HEK293 (cell line): ENCODE measurements at regions not wholly inside any gene's neighbourhood (a gene's known extent, or its start where the extent isn't known, plus 50 kb on each side); places are given as distances from the start of the nearest gene placed in this dataset.

Experiments
- CTCF ChIA-PET: fragments of 350-600 bp; formaldehyde crosslinking; extraction: SDS; loops from one replicate; lab custom pipeline; 2021; ENCODE audit warnings: antibody characterized with exemption; lab: Yijun Ruan, JAX
- POLR2A ChIA-PET: fragments of 300-600 bp; formaldehyde crosslinking; extraction: SDS; loops from one replicate; lab custom pipeline; 2020; ENCODE audit warnings: antibody characterized with exemption, inconsistent platforms; lab: Yijun Ruan, JAX
- H3K27ac ChIP-seq: fragments of 200-500 bp; sonication (Bioruptor generic); 2 replicates; pipeline ENCODE4 v1.5.1; 2014; ENCODE audit warnings: low read depth, low read length, control low read depth, inconsistent platforms; ENCODE audit errors: extremely low read depth
- H3K36me3 ChIP-seq, 2 experiments: fragments of 200-500 bp in 1 of 2; sonication (Bioruptor generic) in 1 of 2; 1 replicate in 1 of 2; 2 replicates in 1 of 2; pipeline ENCODE4 v1.5.1; 2014 to 2017; ENCODE audit warnings: inconsistent platforms in 2 of 2, low read length in 2 of 2; ENCODE audit not compliant: control insufficient read depth in 2 of 2, insufficient read depth in 1 of 2
- H3K4me1 ChIP-seq: fragments of 200-500 bp; sonication (Bioruptor generic); 2 replicates; pipeline ENCODE4 v1.5.1; 2014; ENCODE audit warnings: mild to moderate bottlenecking, low read length, inconsistent platforms; ENCODE audit not compliant: control insufficient read depth, insufficient read depth
- H3K4me3 ChIP-seq: 2 replicates; pipeline ENCODE4 v1.5.1; 2011; ENCODE audit warnings: low read depth, mild to moderate bottlenecking, control low read depth, low read length, moderate library complexity
- H3K9me3 ChIP-seq: fragments of 200-500 bp; sonication (Bioruptor generic); 2 replicates; pipeline ENCODE4 v1.5.1; 2014; ENCODE audit warnings: low read depth, low read length, inconsistent platforms; ENCODE audit not compliant: control insufficient read depth, insufficient read depth
- BCL11B ChIP-seq: fragments of 450-650 bp; formaldehyde crosslinking; IDR thresholded peaks from 2 replicates; pipeline ENCODE4 v1.5.1; 2016; ENCODE audit warnings: low read depth, missing biosample characterization, missing genetic modification characterization
- KLF1 ChIP-seq: fragments of 450-650 bp; formaldehyde crosslinking; IDR thresholded peaks from 2 replicates; pipeline ENCODE4 v1.5.1; 2016; ENCODE audit warnings: missing biosample characterization, missing genetic modification characterization
- KLF9 ChIP-seq: fragments of 450-650 bp; formaldehyde crosslinking; IDR thresholded peaks from 2 replicates; pipeline ENCODE4 v1.5.1; 2016; ENCODE audit warnings: missing biosample characterization, missing genetic modification characterization, low read depth
- OVOL3 ChIP-seq: fragments of 450-650 bp; formaldehyde crosslinking; IDR thresholded peaks from 2 replicates; pipeline ENCODE4 v1.5.1; 2016; ENCODE audit warnings: missing biosample characterization, missing genetic modification characterization
- SCRT2 ChIP-seq: fragments of 450-650 bp; formaldehyde crosslinking; IDR thresholded peaks from 2 replicates; pipeline ENCODE4 v1.5.1; 2016; ENCODE audit warnings: missing biosample characterization, missing genetic modification characterization
- WT1 ChIP-seq: fragments of 450-650 bp; formaldehyde crosslinking; IDR thresholded peaks from 2 replicates; pipeline ENCODE4 v1.5.1; 2016; ENCODE audit warnings: missing biosample characterization, missing genetic modification characterization
- ZFP3 ChIP-seq: fragments of 450-650 bp; formaldehyde crosslinking; IDR thresholded peaks from 2 replicates; pipeline ENCODE4 v1.5.1; 2016; ENCODE audit warnings: low read depth, missing biosample characterization, missing genetic modification characterization
- ZNF169 ChIP-seq: fragments of 450-650 bp; formaldehyde crosslinking; IDR thresholded peaks from 2 replicates; pipeline ENCODE4 v1.5.1; 2016; ENCODE audit warnings: missing biosample characterization, missing genetic modification characterization
- ZNF184 ChIP-seq: fragments of 450-650 bp; IDR thresholded peaks from 2 replicates; pipeline ENCODE4 v1.5.1; 2018; ENCODE audit warnings: missing biosample characterization, mild to moderate bottlenecking, missing genetic modification characterization
- ZNF214 ChIP-seq: fragments of 450-650 bp; formaldehyde crosslinking; IDR thresholded peaks from 2 replicates; pipeline ENCODE4 v1.5.1; 2017; ENCODE audit warnings: missing biosample characterization, mild to moderate bottlenecking, missing genetic modification characterization, borderline replicate concordance
- ZNF335 ChIP-seq: fragments of 450-650 bp; formaldehyde crosslinking; conservative IDR thresholded peaks from 2 replicates; pipeline ENCODE4 v1.5.1; 2016; ENCODE audit warnings: missing biosample characterization, missing genetic modification characterization
- ZNF341 ChIP-seq: fragments of 450-650 bp; formaldehyde crosslinking; IDR thresholded peaks from 2 replicates; pipeline ENCODE4; 2016; ENCODE audit warnings: low read depth, missing biosample characterization, missing genetic modification characterization
- ZNF350 ChIP-seq: fragments of 450-650 bp; formaldehyde crosslinking; IDR thresholded peaks from 2 replicates; pipeline ENCODE4 v1.5.0; 2017; ENCODE audit warnings: missing biosample characterization, mild to moderate bottlenecking, missing genetic modification characterization
- ZNF521 ChIP-seq: fragments of 450-650 bp; formaldehyde crosslinking; IDR thresholded peaks from 2 replicates; pipeline ENCODE4 v1.5.1; 2017; ENCODE audit warnings: missing biosample characterization, mild to moderate bottlenecking, missing genetic modification characterization
- ZNF549 ChIP-seq: fragments of 450-650 bp; IDR thresholded peaks from 2 replicates; pipeline ENCODE4 v1.5.1; 2018; ENCODE audit warnings: missing biosample characterization, missing genetic modification characterization, mild to moderate bottlenecking, inconsistent platforms, moderate library complexity
- ZNF571 ChIP-seq: fragments of 450-650 bp; formaldehyde crosslinking; IDR thresholded peaks from 2 replicates; pipeline ENCODE4 v1.5.0; 2017; ENCODE audit warnings: missing biosample characterization, missing genetic modification characterization
- ZNF621 ChIP-seq: fragments of 450-650 bp; formaldehyde crosslinking; IDR thresholded peaks from 2 replicates; pipeline ENCODE4 v1.5.1; 2017; ENCODE audit warnings: missing biosample characterization, missing genetic modification characterization
- ZNF660 ChIP-seq: fragments of 450-650 bp; IDR thresholded peaks from 2 replicates; pipeline ENCODE4 v1.5.1; 2018; ENCODE audit warnings: missing biosample characterization, mild to moderate bottlenecking, missing genetic modification characterization
- ZNF664 ChIP-seq: fragments of 450-650 bp; formaldehyde crosslinking; IDR thresholded peaks from 2 replicates; pipeline ENCODE4 v1.5.1; 2016; ENCODE audit warnings: missing biosample characterization, missing genetic modification characterization
- ZNF776 ChIP-seq: fragments of 450-650 bp; formaldehyde crosslinking; IDR thresholded peaks from 2 replicates; pipeline ENCODE4 v1.5.0; 2017; ENCODE audit warnings: missing biosample characterization, missing genetic modification characterization, borderline replicate concordance
- ZNF791 ChIP-seq: fragments of 450-650 bp; formaldehyde crosslinking; IDR thresholded peaks from 2 replicates; pipeline ENCODE4 v1.5.1; 2016; ENCODE audit warnings: missing biosample characterization, missing genetic modification characterization
- TF ChIP-seq, protein P1 (sequence below): fragments of 450-650 bp; formaldehyde crosslinking; optimal IDR thresholded peaks from 2 replicates; pipeline ENCODE3; 2016; ENCODE audit warnings: missing biosample characterization, mild to moderate bottlenecking, missing genetic modification characterization
- TF ChIP-seq, protein P2 (sequence below): fragments of 450-650 bp; formaldehyde crosslinking; IDR thresholded peaks from 2 replicates; pipeline ENCODE4 v1.5.1; 2016; ENCODE audit warnings: missing biosample characterization, missing genetic modification characterization
- TF ChIP-seq, protein P3 (sequence below): fragments of 450-650 bp; formaldehyde crosslinking; IDR thresholded peaks from 2 replicates; pipeline ENCODE4 v1.5.1; 2016; ENCODE audit warnings: missing biosample characterization, missing genetic modification characterization
- TF ChIP-seq, protein P4 (sequence below): IDR thresholded peaks from 2 replicates; pipeline ENCODE4 v1.6.1; 2011; ENCODE audit warnings: mild to moderate bottlenecking, low read depth, low read length, borderline replicate concordance

DNA sequence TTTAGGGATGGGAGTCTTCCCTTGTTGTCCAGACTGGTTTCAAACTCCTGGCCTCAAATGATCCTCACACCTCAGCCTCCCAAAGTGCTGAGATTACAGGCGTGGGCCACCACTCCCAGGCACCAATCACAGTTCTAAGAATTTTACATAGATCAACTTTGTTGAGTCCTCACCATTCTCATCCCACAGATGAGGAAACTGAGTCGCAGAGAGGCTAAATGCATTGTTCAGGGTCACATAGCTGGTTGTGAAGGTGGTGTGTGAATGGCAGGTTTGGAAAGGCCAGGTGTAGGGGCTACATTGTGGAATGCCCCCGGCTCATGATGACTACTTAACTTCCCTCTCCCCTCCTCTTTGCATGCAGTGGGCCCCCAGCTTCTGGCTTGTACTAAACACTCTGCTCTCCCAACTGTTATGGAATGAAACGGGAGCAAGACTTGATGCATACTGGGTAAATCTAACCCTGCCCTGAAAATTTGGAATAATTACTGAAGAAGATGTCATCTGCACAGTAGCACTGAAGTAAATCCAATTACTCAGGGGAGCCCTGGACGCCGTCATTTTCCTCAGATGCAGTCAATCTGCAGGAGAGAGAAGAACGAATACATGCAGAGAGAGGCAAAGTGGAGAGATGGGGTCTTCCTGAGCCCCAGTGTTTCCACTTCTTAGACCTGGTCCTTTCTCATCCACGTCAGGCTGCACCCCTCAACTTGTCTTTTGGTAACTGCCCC, 102.3 kb upstream of the ZNF217 start:
- Histone ChIP-seq H3K9me3 (no peaks in the 10 kb centered on the region), H3K36me3 (no peaks in the 10 kb centered on the region), H3K4me1 (no peaks in the 10 kb centered on the region), H3K27ac (no peak overlapping the region), H3K4me3 (no peak overlapping the region)
- POLR2A ChIA-PET, result interaction anchor here (0.6 kb wide), 1 partner anchor 18 kb away, joined by 9 read pairs; no protein-coding TSS in a partner anchor
- no peak for TF ChIP-seq ZNF341 (tag by site-specific recombination)
- TF ChIP-seq OVOL3 (tag by site-specific recombination), result no peak
- TF ChIP-seq ZNF549 (tag by site-specific recombination), result no peak
- TF ChIP-seq, protein P1, sequence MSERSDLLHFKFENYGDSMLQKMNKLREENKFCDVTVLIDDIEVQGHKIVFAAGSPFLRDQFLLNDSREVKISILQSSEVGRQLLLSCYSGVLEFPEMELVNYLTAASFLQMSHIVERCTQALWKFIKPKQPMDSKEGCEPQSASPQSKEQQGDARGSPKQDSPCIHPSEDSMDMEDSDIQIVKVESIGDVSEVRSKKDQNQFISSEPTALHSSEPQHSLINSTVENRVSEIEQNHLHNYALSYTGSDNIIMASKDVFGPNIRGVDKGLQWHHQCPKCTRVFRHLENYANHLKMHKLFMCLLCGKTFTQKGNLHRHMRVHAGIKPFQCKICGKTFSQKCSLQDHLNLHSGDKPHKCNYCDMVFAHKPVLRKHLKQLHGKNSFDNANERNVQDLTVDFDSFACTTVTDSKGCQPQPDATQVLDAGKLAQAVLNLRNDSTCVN (tag by site-specific recombination), result no peak
- no peak for TF ChIP-seq ZNF791 (tag by site-specific recombination)
- TF ChIP-seq ZNF660 (tag by site-specific recombination), result no peak
- TF ChIP-seq, protein P2, sequence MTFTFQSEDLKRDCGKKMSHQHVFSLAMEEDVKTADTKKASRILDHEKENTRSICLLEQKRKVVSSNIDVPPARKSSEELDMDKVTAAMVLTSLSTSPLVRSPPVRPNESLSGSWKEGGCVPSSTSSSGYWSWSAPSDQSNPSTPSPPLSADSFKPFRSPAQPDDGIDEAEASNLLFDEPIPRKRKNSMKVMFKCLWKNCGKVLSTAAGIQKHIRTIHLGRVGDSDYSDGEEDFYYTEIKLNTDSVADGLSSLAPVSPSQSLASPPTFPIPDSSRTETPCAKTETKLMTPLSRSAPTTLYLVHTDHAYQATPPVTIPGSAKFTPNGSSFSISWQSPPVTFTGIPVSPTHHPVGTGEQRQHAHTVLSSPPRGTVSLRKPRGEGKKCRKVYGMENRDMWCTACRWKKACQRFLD (tag by site-specific recombination), result no peak
- TF ChIP-seq ZNF350 (tag by site-specific recombination), result no peak
- TF ChIP-seq, protein P3, sequence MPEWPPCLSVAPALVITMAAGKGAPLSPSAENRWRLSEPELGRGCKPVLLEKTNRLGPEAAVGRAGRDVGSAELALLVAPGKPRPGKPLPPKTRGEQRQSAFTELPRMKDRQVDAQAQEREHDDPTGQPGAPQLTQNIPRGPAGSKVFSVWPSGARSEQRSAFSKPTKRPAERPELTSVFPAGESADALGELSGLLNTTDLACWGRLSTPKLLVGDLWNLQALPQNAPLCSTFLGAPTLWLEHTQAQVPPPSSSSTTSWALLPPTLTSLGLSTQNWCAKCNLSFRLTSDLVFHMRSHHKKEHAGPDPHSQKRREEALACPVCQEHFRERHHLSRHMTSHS (tag by site-specific recombination), result no peak
- TF ChIP-seq ZNF184 (tag by site-specific recombination), result no peak
- TF ChIP-seq ZNF621, result no peak
- no peak for TF ChIP-seq ZFP3 (tag by site-specific recombination)
- TF ChIP-seq BCL11B (tag by site-specific recombination), result no peak
- TF ChIP-seq ZNF664 (tag by site-specific recombination), result no peak
- TF ChIP-seq ZNF521 (tag by site-specific recombination), result no peak
- TF ChIP-seq ZNF214 (tag by site-specific recombination), result no peak
- no peak for TF ChIP-seq ZNF571 (tag by site-specific recombination)
- TF ChIP-seq SCRT2 (tag by site-specific recombination), result no peak
- CTCF ChIA-PET, result interaction anchor here (1.4 kb wide), 1 partner anchor 13 kb away, joined by 3 read pairs; no protein-coding TSS in a partner anchor

DNA sequence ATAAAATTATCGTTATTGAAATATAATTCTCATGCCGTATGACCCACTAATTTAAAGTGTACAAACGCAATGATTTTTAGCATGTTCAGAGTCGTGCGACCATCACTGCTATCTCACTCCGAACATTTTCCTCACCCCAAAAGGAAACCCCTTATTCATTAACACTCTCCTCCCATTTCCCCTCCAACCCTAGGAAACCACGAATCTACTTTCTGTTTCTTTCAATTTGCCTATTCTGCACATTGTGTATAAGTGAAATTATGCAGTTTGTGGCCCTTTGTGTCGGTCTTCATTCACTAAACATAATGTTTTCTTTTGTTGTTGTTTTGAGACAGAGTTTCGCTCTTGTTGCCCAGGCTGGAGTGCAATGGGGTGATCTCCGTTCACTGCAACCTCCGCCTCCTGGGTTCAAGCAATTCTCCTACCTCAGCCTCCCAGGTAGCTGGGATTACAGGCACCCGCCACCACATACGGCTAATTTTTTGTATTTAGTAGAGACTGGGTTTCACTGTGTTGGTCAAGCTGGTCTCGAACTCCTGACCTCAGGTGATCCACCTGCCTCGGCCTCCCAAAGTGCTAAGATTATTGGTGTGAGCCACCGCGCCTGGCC, 99.7 kb upstream of the ZNF217 start:
- no peak overlapping the region for H3K27ac ChIP-seq
- no peaks in the 10 kb centered on the region for H3K9me3 ChIP-seq
- TF ChIP-seq ZNF776 (tag by site-specific recombination) (no peak), ZNF335 (tag by site-specific recombination) (no peak), ZNF214 (tag by site-specific recombination) (no peak), WT1 (no peak), ZNF169 (no peak), KLF1 (tag by site-specific recombination) (no peak), KLF9 (no peak)
- TF ChIP-seq, protein P4, sequence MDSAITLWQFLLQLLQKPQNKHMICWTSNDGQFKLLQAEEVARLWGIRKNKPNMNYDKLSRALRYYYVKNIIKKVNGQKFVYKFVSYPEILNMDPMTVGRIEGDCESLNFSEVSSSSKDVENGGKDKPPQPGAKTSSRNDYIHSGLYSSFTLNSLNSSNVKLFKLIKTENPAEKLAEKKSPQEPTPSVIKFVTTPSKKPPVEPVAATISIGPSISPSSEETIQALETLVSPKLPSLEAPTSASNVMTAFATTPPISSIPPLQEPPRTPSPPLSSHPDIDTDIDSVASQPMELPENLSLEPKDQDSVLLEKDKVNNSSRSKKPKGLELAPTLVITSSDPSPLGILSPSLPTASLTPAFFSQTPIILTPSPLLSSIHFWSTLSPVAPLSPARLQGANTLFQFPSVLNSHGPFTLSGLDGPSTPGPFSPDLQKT, result no peak
- POLR2A ChIA-PET, result no interaction called here
- H3K4me1 ChIP-seq, result no peaks in the 10 kb centered on the region
- H3K36me3 ChIP-seq, result no peaks in the 10 kb centered on the region
- H3K4me3 ChIP-seq, result no peak overlapping the region
- CTCF ChIA-PET, result no interaction called here
